HG03439 (cell line): ENCODE measurements at regions not wholly inside any gene's neighbourhood (a gene's known extent, or its start where the extent isn't known, plus 50 kb on each side); places are given as distances from the start of the nearest gene placed in this dataset.
"Not testable (repeated sequence)": the region's sequence is repeated elsewhere in the genome, so short reads cannot be mapped to it uniquely, and the experiment has no call there.

ENCODE experiments used
- ATAC-seq: cut with Tn5 transposase; IDR thresholded peaks from one replicate; pipeline ENCODE4 v1.9.1; 2021; ENCODE audit warnings: mild to moderate bottlenecking, moderate library complexity; ENCODE audit not compliant: unreplicated experiment

DNA sequence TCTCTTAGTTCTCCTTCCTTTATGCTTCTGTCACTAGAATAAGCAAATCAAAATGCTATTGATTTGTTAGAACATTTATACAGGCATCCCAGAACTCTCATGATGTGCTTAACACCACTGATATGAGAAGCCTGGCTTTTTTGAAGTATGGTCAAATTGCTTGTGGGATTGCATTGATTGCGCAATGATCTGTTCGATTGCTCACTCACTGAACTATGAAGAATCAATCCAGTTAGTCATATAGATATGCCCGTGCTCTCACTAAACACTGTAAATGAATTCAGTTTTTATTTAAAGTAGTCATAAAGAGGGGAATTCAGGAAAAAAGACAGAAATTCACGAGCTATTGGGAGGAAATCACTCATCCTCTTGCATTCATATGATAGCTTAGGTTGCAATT is 1237.8 kb downstream of the SUCLG1 start:
- no peak for ATAC-seq

DNA sequence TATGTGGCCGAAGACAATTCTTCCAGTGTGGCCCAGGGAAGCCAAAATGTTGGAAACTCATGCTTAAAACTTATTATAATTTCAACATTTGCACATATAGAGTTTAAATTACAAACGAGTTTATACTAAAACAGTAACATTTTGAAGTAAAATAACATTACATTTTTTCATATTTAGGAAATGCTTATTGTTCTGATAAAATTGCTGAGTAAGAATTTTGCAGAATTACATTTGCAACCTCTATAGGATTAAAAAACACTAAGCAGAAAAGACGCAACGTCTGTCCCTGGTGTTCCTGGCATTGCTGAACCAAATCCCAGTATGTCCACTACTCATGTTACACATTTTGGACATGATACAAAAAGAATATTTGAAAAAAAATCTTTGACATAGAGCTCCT is 1241.2 kb downstream of the SUCLG1 start:
- ATAC-seq = no peak

DNA sequence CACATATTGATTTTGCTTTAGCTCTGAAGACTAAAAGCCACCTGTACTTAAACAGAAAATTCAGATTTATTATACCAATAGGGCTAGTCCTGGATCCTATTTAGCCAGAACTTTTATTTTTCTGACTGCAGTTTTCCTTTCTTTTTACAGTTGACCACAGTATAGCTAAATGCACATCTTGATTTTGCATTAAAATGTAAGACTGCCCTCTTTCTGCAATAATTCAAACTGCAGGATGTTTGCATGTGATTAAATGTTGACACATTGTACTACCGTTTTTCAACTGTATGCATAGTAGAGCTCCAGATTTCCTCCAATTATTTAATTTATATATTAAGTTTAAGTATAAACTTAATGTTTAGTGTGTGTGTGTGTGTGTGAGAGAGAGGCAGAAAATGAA is 1262.9 kb downstream of the SUCLG1 start:
- no peak for ATAC-seq

DNA sequence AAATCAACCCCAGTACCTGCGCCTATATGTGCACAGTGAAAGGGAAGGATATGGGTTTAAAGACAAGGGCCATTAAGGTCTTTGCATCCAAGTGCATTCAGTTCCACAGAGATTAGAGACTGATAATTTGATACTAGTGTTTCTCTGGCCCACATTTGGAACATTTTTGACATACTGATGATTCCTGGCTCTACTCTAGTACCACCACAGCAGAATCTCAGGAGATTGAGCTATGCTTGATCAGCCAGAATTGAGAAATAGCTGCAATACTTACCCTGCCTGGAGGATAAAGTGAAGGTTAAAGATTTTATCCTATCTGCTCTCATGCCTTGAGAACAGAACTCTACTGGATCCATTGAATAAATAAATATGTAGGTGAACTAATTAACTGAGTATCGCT is 1267.8 kb downstream of the SUCLG1 start:
- no peak for ATAC-seq

DNA sequence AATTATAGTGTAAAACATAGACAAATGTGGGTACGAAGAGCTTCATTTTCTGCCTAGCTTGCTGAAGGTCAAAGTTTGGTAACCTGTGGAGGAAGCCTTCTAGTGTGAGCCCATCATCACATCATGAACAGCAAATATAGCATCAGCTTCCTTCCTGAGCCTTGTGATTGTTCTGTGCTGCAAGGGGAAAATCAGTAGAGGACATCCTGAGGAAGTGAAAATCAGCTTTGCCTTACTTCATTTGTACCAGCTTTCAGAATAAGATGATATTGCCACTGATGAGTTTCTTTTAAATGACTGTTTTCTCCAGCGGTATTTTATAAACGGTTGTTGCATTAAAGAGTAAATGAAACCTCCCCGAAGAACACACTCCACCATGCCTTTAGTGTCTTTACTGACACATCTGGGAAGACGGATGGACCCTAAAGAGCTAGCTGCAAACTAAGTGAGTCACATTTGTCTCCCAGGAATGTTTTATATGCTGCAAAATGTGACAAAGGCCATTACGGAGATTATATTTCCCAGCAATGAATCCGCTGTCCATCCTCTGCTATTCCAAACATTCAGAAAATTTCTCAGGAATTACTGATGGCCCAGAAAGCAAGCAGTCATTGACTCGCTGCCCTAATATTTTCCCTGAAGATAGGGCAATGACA is 1272.8 kb downstream of the SUCLG1 start:
- no peak for ATAC-seq

DNA sequence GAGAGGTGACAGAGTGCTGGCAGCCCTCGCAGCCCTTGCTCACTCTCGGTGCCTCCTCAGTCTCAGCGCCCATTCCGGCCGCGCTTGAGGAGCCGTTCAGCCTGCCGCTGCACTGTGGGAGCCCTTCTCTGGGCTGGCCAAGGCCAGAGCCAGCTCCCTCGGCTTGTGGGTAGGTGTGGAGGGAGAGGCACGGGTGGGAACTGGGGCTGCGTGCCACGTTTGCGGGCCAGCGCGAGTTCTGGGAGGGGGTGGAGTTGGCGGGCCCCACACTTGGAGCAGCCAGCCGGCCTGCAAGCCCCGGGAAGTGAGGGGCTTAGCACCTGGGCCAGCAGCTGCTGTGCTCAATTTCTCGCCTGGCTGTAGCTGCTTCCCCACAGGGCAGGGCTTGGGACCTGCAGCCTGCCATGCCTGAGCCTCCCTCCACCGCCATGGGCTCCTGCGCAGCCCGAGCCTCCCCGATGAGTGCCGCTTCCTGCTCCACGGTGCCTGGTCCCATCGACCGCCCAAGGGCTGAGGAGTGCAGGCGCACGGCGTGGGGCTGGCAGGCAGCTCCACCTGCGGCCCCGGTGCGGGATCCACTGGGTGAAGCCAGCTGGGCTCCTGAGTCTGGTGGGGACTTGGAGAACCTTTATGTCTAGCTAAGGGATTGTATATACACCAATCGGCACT is 1278.1 kb downstream of the SUCLG1 start:
- not testable (repeated sequence) for ATAC-seq

DNA sequence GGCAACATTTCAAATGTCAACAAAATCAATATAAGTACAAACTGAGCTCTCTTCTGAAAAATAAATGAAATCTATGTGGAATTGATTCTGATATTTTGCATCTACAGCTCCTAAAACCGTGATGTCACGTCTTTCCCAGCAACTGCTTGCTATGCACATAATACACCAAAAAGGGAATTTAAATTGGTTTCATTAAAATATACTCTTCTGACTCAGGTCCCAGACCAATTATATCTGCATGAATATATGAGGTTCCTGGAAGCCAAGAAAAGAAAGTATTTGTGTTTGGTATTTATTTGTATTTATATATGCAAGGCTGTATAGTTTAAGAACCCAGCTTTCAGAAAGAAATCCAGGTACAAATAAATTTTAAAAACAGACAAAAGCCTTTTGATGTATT is 1282.5 kb downstream of the SUCLG1 start:
- no peak for ATAC-seq

DNA sequence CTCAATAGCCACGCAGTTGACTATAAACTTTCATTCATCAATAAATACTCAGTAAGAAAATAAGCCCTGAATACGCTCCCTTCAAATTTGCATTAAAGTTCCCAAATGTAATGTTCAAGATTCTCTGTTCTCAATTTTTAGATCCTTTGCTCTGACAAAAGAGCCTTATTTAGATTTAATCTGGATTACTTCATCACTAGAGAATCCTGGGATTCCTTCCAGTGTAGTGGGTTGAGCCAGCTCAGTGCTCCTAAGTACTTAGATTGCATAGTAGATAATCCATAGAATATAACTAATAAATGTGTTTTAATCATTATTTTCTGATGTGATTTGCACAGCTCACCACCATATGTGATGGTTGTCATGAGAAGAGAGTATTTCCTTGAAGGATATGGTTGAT is 1286.2 kb downstream of the SUCLG1 start:
- no peak for ATAC-seq

DNA sequence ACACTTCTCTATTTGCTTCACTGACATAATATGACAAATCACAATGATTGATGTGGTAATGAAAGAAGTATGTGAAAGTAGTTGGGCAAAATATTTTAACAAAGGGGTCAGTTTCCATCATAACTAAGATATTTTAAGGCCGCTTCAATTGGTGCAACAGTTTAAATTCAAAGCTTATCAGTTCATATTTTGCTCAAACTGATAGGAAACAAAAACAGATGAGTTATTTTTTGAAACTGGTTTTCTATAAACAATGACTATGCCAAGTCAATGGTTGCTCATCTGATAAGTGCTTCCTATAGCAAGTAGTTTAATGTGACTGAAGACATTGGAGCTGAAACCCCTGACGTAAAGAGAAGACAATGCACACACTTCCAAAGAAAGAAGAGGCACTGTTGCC is 1290.7 kb downstream of the SUCLG1 start:
- no peak for ATAC-seq

DNA sequence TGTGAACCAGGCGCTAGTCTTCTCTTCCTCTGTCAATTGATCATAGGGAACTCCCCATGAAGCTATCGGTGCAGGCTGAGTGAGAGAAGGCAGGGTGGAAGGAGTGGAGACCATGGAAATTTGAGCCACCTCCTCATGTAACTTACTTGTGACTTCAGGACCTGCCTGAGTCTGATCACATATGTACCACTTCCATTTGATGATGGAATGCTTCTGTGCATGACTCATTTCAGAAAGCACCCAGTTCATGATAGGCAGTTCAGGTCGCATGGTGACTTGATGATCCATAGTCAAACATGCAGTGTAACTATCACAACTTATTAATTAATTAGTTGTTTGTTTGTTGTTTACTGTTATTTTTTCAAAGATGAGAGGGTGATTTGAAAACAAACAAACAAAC is 1296.7 kb downstream of the SUCLG1 start:
- ATAC-seq = no peak

DNA sequence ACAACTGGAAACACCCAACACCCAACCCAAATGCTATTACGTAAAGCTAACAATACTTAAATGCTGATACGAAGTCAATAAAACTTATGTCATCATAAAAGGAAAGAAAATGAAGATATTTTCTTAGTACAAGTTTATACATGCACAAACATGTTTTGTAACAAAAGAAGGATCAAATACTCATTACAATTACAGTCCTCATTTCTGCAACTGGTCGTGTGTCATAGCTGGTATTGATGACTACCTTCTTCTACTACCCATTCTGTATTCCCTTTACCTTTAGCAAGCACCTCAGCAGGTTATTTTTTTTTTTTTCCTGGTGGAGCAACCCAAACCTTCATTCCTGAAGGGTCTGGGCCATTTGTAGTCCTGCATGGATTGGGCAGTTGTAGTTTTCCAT is 1298.5 kb downstream of the SUCLG1 start:
- ATAC-seq = no peak

DNA sequence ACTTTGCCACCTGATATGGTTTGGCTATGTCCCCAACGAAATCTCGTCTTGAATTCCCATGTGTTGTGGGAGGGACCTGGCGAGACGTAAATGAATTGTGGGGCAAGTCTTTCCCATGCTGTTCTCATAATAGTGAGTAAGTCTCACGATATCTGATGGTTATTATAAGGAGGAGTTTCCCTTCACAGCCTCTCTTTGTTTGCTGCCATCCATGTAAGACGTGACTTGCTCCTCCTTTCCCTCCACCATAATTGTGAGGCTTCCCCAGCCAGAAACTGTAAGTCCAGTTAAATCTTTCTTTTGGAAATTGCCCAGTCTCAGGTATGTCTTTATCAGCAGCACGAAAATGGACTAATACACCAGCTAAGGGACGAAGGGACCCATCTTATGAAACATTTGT is 1303.3 kb downstream of the SUCLG1 start:
- no peak for ATAC-seq

DNA sequence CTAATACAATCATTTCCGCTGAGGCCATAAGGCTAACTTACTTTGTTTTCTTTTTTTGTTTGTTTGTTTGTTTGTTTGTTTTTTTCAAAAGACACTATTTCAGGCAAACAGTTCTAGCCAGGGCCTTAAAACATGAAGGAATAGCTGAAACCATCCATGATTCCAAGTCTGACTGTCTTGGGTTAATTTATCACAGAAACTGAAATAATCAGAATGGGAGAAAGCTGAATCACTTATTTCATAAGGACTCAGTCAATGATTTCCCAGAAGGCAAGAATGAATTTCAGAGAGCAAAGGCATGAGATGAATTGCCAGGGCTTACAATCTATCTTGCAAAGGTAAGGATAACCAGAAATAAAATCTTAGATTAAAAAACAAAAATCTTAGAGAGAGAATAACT is 1315.1 kb downstream of the SUCLG1 start:
- no peak for ATAC-seq

DNA sequence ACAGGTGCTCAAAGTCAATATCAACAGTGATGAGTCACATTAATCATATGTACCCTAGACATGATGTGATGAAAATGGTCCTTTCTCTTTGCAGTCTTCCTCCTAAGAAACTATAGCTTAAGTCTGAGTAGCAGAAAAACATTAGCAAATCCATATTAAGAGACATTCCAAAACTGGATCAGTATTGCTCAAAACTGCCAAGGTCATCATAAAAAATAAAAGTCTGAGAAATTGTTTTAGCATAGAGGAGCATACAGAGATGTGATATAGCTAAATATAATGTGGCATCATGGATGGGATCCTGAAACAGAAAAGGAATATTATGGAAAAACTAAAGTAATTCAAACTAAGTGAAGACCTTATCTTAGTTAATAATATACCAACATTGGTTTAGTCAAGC is 1316.1 kb downstream of the SUCLG1 start:
- ATAC-seq = no peak

DNA sequence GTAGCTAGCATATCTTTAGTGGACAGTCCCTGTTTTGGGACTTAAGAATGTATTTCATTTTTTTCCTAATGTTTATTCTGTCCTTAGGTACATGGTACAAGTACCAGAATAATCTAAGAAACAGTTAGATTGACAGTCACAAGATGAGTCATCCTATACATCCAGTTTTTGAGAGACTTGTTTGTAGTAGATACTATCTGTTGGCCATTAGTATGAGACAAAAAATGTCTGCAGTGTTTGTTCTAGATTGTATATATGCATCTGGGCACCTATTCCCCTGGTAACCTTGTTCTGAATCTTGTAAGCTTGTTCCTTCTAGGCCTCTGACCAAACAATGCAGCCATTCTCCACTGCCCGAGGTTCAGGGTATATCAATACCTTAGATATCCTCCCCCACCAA is 1343.5 kb downstream of the SUCLG1 start:
- no peak for ATAC-seq

DNA sequence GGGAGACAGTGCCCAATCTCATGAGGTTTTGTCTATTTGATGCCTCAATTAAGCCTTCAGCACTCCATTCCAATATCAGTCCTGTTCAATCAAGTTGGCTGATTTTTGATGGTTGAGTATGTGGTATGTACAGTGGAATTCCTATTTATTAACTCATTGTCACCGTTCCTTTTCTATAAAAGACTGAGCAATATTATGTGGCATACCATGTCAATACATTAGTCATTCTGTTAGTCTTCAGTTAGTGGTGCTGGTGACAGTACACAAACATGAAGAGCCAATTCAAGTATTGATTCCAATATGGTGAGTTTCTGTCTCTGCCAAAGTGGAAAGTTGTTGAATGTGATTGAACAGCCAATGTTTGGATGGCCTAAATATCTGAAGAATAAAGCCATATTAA is 1343.9 kb downstream of the SUCLG1 start:
- no peak for ATAC-seq

DNA sequence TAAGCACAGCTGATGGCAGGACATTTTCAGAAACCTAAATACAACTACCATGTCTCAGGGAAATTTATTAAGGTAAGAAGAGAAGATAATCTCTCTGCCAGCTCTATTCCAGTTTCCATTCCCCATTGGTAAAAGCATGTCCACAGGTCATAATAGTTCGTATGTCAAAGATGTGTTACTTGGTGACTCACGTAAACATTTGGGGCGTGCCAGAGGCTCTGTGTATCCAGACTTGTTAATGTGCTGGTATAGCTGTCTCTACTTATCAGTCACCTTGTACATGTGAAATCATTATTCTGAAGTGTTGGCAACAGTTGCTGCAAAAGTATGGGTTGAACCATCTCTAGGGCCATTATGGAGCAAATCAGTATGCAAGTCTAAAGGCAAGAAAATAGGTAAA is 1345.1 kb downstream of the SUCLG1 start:
- no peak for ATAC-seq

DNA sequence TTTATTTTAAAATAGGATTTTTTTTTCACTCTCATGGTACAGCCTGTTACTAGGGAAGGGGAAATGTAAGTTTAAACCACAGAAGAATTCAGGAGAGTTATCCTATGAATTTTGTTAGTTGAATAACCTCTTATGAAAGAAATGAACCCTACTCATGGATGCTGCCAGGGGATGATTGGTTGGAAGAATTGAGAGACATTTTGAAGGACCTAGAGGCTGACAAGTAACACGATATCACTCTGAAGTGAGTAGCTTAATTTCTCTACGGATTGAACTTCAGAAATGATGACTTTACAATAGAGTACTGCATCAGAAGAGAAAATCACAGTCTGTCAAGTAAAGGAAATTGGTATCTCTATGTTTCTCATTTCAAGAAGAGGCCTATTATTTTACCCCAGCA is 1346.2 kb downstream of the SUCLG1 start:
- no peak for ATAC-seq

DNA sequence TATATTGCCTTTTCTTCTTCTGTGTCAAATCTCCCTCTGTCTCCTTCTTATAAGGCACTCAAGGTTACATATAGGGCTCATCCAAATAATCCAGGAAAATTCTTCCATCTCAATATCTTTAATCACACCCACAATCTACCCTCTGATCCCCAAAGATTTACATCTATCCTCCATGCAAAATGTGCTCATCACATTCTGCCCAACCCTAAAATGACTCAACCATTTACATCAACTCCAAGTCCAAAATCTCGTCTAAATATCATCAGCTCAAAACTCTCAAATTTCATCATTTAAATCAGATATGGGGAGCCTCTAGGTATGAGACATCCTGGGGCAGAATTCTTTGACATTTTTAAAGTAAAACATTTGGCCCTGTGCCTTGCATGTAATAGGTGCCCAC is 1349.8 kb downstream of the SUCLG1 start:
- ATAC-seq = no peak

DNA sequence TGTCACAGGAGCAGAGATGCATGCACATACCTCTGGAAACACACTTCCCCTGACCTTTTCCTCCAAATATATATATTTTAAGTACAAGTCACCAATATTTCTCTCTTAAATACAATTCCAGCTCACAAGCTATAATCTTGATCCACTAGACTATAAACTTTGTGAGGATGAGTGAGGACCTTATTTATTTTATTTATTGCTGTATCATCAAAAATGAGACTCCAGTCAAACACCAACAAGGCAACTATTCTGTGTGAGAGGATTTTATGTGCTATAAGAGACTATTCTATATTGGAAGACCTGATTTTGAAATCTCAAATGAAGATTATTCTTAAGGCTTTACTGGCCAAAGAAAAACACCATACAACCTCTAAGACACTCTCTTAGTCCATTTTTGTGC is 1352.2 kb downstream of the SUCLG1 start:
- no peak for ATAC-seq

DNA sequence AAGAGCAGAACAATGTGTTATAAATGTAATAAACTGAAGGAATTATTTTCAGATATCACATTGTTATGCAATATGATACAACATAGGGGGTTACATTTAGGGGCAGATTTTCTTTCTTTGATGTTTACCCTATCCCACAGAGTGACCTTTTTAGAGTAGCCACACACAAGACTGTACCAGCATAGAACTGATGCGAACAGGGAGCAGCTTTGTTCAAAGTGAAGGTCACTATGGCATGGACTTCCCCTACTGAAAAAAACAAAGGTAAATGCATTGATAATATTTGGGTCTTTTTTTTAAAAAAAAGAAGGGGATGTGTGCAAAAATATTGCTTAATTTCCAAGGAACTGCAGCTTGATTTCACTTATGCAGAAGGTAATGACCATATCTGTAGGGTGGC is 1354.9 kb downstream of the SUCLG1 start:
- ATAC-seq = no peak

DNA sequence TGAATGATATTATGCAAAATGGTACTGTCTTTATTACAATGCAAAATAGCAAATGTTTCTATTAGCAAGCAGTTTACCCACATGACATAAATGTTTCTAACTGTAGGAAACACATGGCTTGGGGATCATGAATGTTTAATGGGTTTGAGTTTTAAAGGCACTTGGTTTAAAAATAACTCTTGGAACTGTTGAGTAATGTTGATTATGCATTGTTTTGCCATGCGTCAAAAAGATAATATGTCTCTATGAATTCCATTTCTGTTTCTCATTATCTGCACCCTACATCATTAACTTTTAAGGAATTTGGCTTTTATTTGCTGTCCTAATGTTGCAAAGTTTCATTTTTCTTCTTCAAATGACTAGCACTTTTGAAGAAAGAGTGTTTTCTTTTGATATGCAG is 1355.5 kb downstream of the SUCLG1 start:
- ATAC-seq = no peak

DNA sequence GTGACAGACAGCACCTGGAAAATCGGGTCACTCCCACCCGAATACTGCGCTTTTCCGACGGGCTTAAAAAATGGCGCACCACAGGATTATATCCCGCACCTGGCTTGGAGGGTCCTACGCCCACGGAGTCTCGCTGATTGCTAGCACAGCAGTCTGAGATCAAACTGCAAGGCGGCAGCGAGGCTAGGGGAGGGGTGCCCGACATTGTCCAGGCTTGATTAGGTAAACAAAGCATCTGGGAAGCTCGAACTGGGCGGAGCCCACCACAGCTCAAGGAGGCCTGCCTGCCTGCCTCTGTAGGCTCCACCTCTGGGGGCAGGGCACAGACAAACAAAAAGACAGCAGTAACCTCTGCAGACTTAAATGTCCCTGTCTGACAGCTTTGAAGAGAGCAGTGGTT is 1370.0 kb downstream of the SUCLG1 start:
- ATAC-seq = not testable (repeated sequence)
